ENCODE measurements at regions not wholly inside any gene's neighbourhood (a gene's known extent, or its start where the extent isn't known, plus 50 kb on each side); places are given as distances from the start of the nearest gene placed in this dataset.

GRCh38 chr9:785997-786396, 55.5 kb upstream of the DMRT1 start:
- no peaks in the 10 kb centered on the region for H4K20me1 ChIP-seq (replicated peaks; ENCODE audit: insufficient read depth)
- peaks cover 16% of the 10 kb centered on the region for H3K4me1 ChIP-seq (ENCODE audit: insufficient read depth)
- no peaks in the 10 kb centered on the region for H3K36me3 ChIP-seq (ENCODE audit: insufficient read depth)
- Mint-ChIP-seq H3K27ac (no peak overlapping the region), H3K4me3 (no peak overlapping the region), H3K9me3 (no peaks in the 10 kb centered on the region), H3K36me3 (ENCODE audit: low read depth) (no peaks in the 10 kb centered on the region), H3K27me3 (ENCODE audit: insufficient read depth, low read depth, poor library complexity) (no peaks in the 10 kb centered on the region), H3K4me1 (peaks cover 13% of the 10 kb centered on the region; the same call in 2 of the 3 replicates)
- ATAC-seq, result no peak
- no peak for TF ChIP-seq REST (IDR thresholded peaks at IDR 0.05; ENCODE audit: unreplicated experiment)
- no peak for TF ChIP-seq POLR2AphosphoS5 (IDR thresholded peaks at IDR 0.05; ENCODE audit: low read depth)
- TF ChIP-seq ZNF114 (CRISPR knock-in tag; IDR thresholded peaks at IDR 0.05), result no peak
- TF ChIP-seq ZNF462 (CRISPR knock-in tag; IDR thresholded peaks at IDR 0.05), result no peak
- no peak for TF ChIP-seq JUNB (IDR thresholded peaks at IDR 0.05; ENCODE audit: unreplicated experiment)
- TF ChIP-seq EZH2 (IDR thresholded peaks at IDR 0.05; ENCODE audit: low read depth, unreplicated experiment), result no peak
- no peak for TF ChIP-seq EZH2phosphoT487 (IDR thresholded peaks at IDR 0.05; ENCODE audit: unreplicated experiment)
- H3K4me3 ChIP-seq, result no peak overlapping the region
- no peaks in the 10 kb centered on the region for H3K9me2 ChIP-seq (ENCODE audit: insufficient read depth)
- no peak overlapping the region for H3K4me2 ChIP-seq
- H3K79me2 ChIP-seq (replicated peaks; ENCODE audit: insufficient read depth), result no peaks in the 10 kb centered on the region
- 0 out of 2 replicates have a peak overlapping the region, but pooled peaks have one; percentile 28 for H2AFZ ChIP-seq
- no peak overlapping the region for H3K27ac ChIP-seq (ENCODE audit: low read depth)
- DNase-seq (ENCODE audit: low spot score), result no peak
- H3F3A ChIP-seq (replicated peaks; ENCODE audit: low read depth), result no peaks in the 10 kb centered on the region
- no peaks in the 10 kb centered on the region for H3K27me3 ChIP-seq (ENCODE audit: insufficient read depth)

Measured in GM23338 (cell line).